ENCODE measurements at regions not wholly inside any gene's neighbourhood (a gene's known extent, or its start where the extent isn't known, plus 50 kb on each side); places are given as distances from the start of the nearest gene placed in this dataset.

DNA sequence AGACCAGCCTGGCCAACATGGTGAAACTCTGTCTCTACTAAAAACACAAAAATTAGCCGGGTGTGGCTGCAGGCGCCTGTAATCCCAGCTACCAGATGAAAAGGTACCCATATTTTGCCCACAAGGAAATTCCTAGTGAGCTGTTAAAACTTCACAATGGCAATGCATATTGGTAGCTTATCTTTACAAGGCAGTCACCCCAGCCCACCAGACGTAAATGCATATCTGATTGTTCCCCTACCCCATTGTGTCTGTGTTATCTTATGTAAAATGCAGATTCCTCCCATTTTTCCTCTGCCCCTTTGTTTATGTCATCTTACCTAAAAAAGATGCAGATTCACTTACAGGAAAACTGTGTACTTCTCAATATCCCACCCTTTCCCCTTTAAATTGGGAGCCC is 103.1 kb upstream of the SLC2A1 start:
- Histone ChIP-seq H2AK9ac (replicated peaks; ENCODE audit: low read depth, low read length, poor library complexity) (no peak overlapping the region), H3K4ac (ENCODE audit: low read depth, low read length) (no peak overlapping the region), H3K9ac (ENCODE audit: low read depth, low read length) (no peak overlapping the region), H2BK20ac (ENCODE audit: low read depth, low read length) (no peak overlapping the region; the same call in 1 of the 2 replicates), H3K27me3 (ENCODE audit: control insufficient read depth, insufficient read depth, low read length) (no peaks in the 10 kb centered on the region), H3K27ac (ENCODE audit: insufficient read depth, low read length) (no peak overlapping the region), H2BK15ac (ENCODE audit: low read depth, low read length) (no peak overlapping the region), H3K56ac (ENCODE audit: extremely low read depth, insufficient read depth, low read length) (no peak overlapping the region), H3K18ac (ENCODE audit: low read depth, low read length) (no peak overlapping the region), H3K9me1 (ENCODE audit: insufficient read depth, low read length) (peaks cover 15% of the 10 kb centered on the region), H3K79me1 (ENCODE audit: low read depth in 1 of 2, low read length in 2 of 2) (peaks cover 3 to 4% of the 10 kb centered on the region in 2 experiments; a peak in 1 of 4 replicates), H2BK120ac (ENCODE audit: low read depth, low read length) (no peak overlapping the region), H3K14ac (replicated peaks; ENCODE audit: low read depth, low read length) (no peak overlapping the region), H4K91ac (ENCODE audit: insufficient read depth, low read depth, low read length) (no peak overlapping the region; the same call in 1 of the 2 replicates), H3K9me3 (ENCODE audit: control insufficient read depth, insufficient read depth, low read length) (no peaks in the 10 kb centered on the region), H2BK5ac (ENCODE audit: low read depth, low read length, poor library complexity, severe bottlenecking) (no peak overlapping the region), H2AK5ac (ENCODE audit: low read depth, low read length) (no peak overlapping the region), H4K5ac (ENCODE audit: low read depth, low read length) (no peak overlapping the region), H3K36me3 (ENCODE audit: control insufficient read depth, insufficient read depth, low read length) (no peaks in the 10 kb centered on the region), H4K8ac (ENCODE audit: low read depth in 2 of 2, low read length in 2 of 2) (no peak overlapping the region), H3K4me2 (ENCODE audit: low read depth, low read length) (no peak overlapping the region), H3K23ac (ENCODE audit: low read depth, low read length) (no peak overlapping the region), H4K20me1 (ENCODE audit: insufficient read depth, low read length) (no peaks in the 10 kb centered on the region), H2AFZ (replicated peaks; ENCODE audit: low read length, poor library complexity) (no peak overlapping the region), H3K4me1 (ENCODE audit: control insufficient read depth, insufficient read depth, low read length) (peaks cover 25% of the 10 kb centered on the region), H3K4me3 (ENCODE audit: insufficient read depth, low read depth, low read length) (no peak overlapping the region)
- TF ChIP-seq MAZ (IDR thresholded peaks at IDR 0.05; ENCODE audit: borderline replicate concordance, low read depth, low read length) (no peak), CHD1 (IDR thresholded peaks at IDR 0.05; ENCODE audit: low read depth, low read length) (no peak), MAFK (IDR thresholded peaks at IDR 0.05; ENCODE audit: low read depth, low read length) (no peak), RFX5 (IDR thresholded peaks at IDR 0.05; ENCODE audit: low read depth, low read length) (no peak), RCOR1 (IDR thresholded peaks at IDR 0.05; ENCODE audit: insufficient replicate concordance, low read length) (no peak), RAD21 (IDR thresholded peaks at IDR 0.05; ENCODE audit: low read length) (no peak), ELK1 (IDR thresholded peaks at IDR 0.05; ENCODE audit: borderline replicate concordance, low read depth, low read length) (no peak)
- CTCF ChIA-PET: interaction anchor here (0.9 to 1.3 kb wide), 3 partner anchors 100 to 149 kb away, joined by 3 to 4 read pairs (median 4); no protein-coding TSS in a partner anchor
- intact Hi-C loops (cut with micrococcal nuclease): no loop called here
- POLR2A ChIA-PET (ENCODE audit: unreplicated experiment): no interaction called here
- dilution Hi-C loops (cut with HindIII; ENCODE audit: low sequenced_read_pairs, unreplicated experiment): no loop called here
- 100% methylated on average over 1 of the region's 3 CpGs; no CpG with 5 or more reads in 1 of the 2 experiments for WGBS, 2 experiments (ENCODE audit: extremely low coverage in 2 of 2, insufficient read length in 1 of 2)
- BruUV-seq (replicated peaks): no TSS peak
- in situ Hi-C loops (cut with MboI; ENCODE audit: low sequenced_read_pairs): no loop called here
- DNase-seq (no peak), ATAC-seq (ENCODE audit: low read depth) (no peak)
